GM18868 (cell line): ENCODE measurements at regions not wholly inside any gene's neighbourhood (a gene's known extent, or its start where the extent isn't known, plus 50 kb on each side); places are given as distances from the start of the nearest gene placed in this dataset.

ENCODE experiments used
- ATAC-seq: cut with Tn5 transposase; IDR thresholded peaks from one replicate; pipeline ENCODE4 v1.9.1; 2021; ENCODE audit warnings: mild to moderate bottlenecking, moderate library complexity; ENCODE audit not compliant: unreplicated experiment

DNA sequence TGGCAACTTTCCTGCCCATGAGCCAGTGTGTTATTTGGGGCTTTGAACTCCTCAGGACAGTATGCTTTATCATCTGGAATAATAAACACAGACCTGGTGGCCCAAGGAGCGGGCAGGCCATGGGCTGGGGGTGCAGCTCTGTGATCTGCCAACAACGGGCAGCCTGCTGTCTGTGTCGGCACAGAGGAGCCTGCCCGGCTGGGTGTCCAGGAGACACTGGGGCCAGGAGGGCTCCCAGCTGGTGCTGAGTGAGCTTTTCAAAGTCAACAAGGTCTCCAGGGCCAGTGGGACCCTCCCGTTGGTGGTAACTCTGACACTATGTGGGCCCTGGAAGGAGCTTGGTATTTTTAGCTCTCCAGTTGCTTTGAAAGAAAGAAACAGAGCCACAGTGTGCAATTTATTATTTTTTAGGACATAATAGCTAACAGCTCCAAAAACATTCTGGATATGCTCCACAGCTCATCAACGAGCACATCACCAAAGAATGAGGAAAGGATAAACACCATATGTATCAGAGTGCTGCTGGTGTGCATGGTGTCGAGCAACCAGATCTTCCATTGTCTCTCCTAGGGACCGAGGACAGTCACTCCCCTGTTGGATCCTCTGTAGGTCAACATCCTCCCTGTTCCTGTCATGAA, 488.7 kb upstream of the USP24 start:
- no peak for ATAC-seq

DNA sequence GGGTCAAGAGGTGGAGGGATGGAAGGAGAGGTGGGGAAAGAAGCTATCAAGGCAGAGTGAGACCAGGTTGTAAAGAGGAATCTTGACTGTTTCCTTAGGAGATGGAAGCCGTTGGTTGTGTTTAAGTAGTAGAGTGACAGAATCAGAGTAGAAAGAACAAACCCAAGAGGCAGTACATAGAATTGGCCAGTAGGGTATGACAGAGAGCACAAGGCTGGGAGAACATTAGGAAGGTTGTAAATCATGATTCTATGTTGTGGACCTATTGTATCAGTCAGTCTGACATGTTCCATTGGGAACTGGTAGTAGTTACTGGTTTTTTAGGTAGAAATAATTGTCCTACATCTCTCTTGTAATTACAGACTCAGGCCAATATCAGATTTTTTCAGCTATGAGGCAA, 486.9 kb upstream of the USP24 start:
- ATAC-seq: peak; percentile 96

DNA sequence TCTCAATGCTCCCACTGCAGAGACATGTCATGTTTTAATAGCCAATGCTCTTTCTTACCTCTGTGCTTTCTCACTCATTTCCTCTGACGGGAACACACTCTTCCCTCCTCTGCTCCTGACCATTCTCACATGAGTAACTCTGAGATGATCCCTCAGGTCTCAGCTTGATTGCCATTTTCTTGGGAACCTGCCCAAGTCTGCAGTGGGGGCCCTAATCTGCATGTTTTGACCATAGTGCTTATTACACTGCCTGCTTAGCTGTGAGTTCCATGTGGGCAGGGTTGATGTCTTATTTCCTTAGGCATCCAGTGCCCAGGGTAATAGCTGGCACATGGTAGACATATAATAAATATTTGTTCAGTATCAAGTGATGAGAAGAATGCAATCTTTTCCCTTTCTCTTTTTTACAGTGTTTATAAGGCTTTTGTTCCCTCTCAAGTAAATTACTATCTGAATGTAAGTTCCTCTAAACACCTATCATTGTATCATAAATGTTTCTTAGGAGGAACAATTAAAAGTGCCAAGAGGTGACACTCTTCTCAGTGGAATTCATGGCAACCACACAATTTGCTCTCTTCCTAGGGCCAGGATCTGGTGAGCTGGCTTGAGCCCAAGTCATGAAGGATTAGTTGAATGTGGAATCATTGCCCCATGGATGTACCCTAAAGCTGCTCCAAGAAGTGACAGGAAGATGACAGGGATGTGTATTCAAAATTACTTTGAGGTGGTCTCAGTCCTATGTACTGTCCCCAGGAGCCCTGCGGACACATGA, 485.4 kb upstream of the USP24 start:
- no peak for ATAC-seq

DNA sequence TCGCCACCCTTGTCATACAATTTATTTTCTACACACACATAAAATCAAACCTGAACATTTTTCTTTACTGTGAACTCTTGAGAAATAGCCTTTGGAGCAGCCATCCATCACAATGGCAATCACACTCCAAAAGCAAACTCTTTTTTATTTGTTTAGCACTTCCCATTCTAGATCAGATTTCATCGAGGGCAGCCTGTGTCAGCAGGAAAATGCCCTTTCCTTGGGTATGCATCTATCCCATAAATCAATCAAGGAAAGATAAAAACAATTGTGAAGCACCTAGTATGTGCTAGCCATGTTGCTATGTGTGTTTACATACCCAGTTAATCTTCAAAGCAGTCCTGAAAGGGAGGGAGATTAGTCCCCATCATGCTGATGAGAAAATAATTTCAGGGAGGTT, 484.1 kb upstream of the USP24 start:
- ATAC-seq: no peak

DNA sequence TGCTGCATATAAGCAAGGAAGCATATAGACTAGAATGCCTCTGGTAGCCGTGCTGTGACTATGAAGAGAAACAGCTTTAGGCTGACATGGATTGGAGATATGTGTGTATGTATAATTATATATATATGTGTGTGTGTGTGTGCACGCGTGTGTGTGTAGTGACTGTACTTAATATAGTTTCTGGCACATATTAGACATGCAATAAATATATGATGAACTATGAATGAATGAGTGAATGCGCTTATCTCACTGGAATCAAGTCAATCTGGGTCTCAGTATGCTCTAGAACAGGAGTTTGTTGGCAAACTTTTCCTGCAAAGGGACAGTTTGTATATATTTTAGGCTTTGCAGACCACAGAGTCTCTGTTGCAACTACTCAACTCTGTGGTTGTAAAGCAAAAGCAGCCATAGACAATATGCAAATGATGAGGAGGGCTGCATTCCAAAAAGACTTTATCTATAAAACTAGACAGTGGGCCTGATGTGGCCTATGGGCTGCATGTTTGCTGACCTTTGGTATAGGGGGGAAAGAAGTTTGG, 482.9 kb upstream of the USP24 start:
- no peak for ATAC-seq

DNA sequence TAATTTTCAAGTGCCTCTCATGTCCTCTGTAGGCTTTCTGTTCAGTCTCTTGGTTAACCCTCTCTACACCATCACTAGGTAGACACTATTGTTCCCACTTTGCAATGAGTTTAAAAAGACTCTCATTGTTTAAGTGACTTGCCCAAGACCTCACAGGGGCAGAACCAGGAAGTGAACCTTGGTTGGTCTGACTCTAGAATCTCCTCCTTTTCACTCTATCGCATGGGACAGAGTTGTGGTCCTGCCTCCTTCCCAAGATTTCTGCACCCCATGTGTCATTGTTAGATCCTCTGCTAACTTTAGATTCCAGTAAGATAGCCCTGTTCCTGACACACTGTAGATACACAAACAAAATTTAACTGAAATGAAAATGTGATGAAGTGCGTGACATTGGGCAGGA, 481.7 kb upstream of the USP24 start:
- no peak for ATAC-seq

DNA sequence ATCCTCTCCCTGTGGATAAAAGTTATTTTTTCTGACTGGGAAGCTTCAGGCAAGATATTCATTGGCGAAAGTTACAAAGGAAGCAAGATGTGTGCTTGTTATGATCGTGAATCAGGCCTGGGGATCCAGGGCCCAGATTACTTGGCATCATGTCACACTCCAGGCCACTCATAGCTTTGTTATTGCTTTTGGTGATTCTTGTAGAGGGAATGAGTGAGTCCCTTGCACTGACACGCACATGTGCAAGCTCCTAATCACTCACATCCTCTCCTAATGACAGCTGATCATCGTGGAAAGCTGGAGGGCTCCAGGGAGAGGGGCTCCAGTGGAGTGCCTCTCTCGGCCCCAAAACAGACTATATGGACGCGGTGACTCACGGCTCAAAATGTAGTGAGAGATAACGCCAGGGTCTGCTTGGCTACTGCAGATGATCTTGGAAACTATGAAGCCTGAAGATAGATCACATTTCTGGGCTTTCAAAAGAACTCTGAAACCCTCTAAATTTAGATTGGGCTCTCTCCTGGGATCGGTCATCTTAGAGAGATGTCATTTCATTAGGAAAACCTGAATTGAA, 481.1 kb upstream of the USP24 start:
- ATAC-seq: no peak

DNA sequence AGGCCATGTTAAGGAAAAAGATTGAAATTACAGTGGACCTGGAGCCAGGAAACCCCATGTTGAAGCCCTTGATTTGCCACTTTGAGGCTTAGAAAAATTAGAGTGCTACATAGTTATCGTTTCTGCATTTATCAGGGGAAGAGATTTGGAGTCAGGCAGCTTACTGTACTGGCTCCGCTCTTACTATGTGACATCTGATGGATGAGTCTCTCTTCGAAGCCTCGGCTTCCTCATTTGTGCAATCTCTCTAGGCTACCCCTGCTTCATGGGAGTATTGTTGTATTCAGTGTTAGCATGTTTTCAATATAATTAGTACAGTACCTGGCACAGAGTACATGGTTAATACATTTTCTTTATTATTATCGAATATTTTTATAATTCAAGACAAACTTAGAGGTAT, 480.4 kb upstream of the USP24 start:
- ATAC-seq: no peak

DNA sequence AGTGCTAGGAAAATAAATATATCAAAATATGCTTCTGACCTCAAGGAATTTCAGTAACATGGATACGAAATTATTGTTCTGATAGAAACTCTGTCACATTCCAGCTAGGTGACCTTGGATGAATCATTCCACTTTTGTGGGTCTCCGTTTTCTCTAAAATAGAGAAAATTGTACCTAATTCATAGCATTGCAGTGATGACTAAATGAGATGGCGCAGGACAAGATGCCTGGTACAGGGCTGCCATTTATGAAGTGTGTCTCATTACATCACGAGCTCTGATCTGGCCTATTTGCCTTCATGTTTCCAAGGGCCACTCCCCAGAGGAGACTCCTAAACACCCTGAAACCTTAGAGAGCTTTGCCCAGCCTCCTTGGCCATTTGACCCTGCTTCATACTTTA, 480.0 kb upstream of the USP24 start:
- no peak for ATAC-seq

DNA sequence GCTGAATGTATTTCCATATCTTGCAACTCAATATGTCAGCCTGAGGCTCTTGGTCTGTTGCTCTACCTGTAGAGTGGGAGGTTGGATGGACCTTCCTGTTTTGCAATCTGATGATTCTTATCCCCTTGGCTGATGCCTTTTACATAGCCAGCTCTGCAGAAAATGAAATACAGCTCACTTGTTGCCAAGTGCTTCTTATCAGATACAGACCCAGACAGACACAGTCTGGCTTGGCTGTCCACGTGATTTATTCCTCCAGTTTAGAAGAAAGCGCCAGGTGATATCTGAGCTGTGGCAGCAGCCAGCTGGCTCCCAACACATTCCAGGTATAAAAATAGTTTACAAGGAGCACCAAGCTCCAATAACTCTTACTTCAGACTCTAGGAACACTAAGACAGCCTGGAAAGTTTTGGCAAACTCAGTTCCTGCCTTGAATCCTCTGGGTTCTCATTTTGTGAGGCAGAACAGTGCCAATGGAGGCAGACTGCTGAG, 479.2 kb upstream of the USP24 start:
- ATAC-seq: no peak

DNA sequence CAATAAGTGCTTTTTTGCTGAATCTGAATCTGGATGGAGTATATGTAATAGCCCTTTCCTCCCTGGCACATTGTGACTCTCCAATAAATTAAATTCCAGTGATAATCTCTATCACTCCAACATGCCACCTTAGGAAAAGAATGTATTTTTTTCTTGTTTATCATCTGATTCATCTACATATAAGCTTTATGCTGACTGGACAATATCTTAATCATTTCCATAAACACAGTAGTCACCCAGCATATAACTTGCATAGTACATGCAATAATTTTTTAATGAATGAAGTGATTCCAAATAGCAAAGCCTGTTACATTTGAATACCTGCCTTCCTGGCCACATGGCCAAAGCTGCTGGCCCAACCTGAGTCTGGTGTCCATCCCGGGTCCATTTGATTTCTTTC, 477.6 kb upstream of the USP24 start:
- ATAC-seq: no peak

DNA sequence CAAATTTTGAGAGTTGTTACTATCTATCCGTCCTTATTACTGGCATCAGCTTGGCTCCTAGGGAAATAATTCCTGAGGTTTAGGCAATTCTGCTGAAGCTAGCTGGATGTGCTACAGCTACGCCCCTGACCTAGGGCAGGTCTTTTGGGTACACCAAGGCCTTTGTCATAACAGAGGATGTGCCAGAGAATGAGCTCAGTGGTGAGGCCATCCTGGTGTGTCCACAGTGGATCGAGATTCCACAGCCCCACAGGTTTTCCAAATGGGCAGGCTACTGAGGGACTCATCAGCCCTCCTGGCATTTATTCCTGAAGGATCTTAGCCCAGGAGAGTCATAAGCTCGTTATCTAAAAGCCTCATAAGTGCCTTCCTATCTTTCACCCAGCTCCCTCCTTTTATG, 475.2 kb upstream of the USP24 start:
- ATAC-seq: no peak

DNA sequence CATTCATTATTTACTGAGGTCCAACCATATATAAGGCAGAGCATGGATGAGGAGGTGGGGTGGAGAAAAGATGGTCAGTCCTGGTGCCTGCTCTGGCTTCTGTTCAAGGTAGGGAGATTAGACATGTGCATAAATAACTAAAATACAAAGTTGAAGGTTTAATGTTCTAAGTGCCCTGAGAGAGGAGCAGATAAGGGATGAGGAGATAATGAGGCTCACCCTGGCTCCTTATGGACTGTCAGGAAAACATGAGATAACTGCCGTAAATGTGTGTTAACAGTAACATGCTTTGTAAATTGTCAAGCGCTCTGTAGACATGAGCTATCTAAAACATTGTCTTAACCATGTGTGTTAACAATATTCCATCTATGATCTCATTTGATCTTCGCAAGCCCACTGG, 474.6 kb upstream of the USP24 start:
- no peak for ATAC-seq

DNA sequence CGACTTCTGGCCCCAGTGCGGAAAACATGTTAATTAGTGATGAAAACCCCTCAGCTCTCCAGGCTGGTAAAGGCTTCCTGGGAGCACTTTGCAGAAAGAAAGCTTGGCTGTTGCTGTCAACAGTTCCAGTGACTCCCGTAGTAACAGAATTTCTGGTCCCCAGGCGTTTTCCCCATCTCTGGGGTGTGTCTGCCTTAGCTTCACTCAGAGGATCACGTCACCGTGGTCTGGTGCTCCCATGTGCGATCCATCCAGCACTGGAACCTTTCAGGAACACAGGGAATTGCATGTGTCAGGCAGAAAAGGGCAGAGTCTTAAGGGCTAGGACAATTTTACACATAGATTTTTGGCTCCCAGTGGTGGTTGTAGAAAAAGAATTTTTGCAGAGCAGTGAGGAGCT, 470.4 kb upstream of the USP24 start:
- no peak for ATAC-seq

DNA sequence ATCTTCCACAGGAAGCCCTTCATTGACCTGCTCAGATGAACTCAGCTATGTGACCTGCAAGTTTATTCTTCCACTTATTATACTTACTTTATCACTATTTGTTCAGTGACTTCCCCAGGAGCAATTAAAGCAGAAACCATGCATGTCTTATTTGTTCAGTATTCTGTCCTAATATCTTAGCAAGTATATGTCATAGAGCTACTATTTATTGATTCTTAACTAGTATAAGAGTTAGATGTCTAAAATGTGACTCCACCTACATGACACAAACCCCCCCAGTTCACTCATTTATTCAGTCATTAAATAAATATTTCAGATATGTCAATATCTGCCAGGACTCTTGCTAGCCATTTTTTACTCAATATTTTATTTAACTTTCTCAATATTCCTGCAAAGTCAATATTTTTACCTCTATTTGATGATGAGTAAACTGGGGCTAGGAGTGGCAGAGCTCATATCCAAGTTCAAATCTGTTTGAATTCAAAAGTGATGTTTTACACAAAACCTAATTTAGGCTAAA, 469.0 kb upstream of the USP24 start:
- ATAC-seq: no peak

DNA sequence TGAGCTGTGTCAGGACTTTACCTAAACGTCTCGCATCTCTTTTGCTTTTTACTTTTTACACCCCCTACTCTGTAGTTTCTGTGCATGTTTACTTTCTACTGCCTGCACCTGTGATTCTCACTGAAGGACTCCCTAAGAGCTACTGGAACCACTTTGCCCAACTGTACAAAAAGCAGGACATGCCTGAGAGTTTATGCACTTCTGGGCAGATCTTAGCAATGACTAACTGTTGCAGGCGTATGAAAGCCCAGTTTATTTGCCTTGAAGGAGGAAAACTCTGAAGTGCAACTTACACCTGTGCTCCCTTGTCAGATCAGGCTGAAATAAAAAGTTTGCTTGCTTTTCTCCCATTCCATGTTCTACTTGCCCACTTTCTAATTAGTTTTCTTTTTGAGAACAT, 467.0 kb upstream of the USP24 start:
- ATAC-seq: no peak

DNA sequence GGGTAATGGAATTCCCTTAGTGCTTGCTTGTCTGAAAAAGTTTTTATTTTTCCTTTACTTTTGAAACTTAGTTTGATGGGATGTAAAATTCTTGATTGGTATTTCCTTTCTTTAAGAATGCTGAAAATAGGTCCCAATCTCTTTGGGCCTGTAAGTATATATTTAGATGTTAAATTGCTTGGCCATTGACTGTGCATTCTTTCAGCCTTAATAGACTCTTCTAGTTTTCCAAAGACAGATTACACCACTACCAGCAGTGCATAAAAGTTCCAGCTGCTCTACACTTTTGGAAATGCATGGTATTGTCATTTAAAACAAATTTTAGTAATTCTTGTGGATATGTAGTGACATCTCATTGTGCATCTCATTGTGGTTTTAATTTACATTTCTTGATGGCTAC, 464.8 kb upstream of the USP24 start:
- no peak for ATAC-seq

DNA sequence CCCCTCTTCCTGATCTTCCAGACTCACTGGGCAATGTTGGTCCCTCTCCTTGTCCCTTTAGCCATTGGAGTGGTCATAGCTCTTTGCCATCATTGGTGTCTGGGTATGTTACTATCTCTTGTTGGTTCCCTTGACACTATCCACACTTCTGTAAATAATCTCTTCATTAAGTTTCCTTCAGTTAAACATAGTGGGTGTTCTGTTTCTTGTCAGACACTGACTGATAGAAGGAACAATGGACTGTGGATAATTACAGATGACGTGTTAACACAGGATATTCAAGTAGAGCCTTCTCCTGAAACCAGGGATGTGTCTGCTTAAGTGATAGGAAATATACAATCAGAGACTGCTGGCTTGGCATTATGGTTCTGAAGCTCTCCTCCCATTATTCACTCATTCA, 458.3 kb upstream of the USP24 start:
- no peak for ATAC-seq

DNA sequence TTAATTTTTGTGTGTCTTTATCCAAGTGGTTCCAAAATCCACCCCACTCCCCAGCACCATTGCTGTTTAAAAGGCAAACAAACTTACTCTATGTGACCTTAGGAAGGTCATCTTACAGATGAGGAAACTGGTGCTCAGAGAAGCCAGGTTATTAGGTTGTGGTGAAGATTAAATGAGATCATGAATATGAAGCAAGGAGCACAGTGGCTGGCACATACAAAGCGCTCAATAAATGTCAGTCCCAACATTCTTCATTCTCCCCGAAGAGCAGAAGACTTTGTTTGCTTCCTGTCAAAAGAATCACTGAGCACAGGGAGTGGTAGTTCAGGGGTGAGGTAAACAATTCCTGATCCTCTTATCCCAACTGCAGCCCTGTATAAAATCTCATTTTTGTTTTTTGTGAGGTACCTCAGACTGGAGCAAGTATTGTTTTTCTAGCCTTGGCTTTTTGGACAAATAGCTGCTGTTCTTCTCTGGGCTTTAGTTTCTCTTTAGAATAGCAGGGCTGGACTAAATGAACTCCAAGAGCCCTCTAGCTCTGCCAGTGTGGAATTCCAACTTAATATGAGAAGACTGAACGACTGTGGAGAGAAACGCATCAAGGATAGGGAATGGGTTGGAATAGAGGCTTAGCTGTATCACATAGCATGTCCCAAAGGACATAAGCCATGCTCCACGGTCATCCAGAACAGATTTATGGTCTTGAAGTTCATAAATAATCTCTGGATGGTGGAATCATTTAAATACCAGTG, 455.3 kb upstream of the USP24 start:
- ATAC-seq: no peak

DNA sequence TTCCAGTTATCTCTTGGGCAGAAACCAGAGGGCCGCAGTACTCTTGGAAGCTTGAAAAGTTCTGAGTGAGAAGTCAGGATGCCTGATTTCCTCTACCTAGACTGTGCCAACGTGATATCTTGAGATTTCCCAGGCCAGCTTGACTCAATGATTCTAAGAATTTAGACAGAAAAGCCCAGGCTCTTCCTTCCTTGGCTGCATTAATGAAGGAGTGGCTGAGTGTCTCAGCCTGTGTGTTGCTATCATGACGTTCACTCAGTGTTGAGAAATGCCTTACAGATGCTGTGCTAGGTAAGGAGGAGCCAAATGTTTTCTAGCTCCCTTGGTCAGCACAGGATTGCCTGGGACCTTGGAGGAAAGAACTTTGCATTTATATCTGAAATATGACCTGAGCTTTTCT, 454.1 kb upstream of the USP24 start:
- ATAC-seq: no peak

DNA sequence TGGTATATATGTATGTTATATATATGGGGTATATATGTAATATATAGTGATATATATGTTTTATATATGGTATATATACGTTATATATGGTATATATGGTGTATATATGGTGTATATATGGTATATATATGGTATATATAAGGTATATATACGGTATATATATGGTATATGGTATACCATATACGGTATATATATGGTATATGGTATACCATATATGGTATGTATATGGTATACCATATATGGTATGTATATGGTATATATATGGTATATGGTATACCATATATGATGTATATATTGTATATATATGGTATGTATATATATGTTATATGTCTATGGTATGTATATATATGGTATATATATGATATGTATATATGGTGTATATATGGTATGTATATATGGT, 447.7 kb upstream of the USP24 start:
- ATAC-seq: no peak
